ENCODE measurements at regions not wholly inside any gene's neighbourhood (a gene's known extent, or its start where the extent isn't known, plus 50 kb on each side); places are given as distances from the start of the nearest gene placed in this dataset.

DNA sequence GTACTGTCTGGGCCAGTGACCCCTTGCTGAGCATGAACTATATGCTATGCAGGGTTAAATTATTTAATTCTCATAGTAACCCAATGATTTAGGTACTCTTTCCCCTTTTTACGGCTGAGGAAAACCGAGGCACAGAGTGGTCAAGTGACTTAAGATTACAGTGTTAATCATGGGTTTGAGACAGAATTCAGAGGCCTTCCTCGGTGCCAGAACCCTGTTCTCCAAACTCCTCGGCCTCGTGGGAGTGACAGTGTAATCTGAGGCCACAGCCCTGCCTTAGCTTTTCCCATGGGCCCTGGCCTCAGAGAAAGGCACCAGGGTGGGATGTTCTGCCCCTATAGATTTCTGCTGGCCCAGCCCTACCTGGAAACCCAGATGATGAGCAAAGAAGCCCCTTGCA lies 86.4 kb upstream of the ZNF648 start:
- peak overlapping the region in 1 of 12 donors; percentile 97 for H3K27ac ChIP-seq
- WGBS, 4 donors = 85 to 94% (median 89%) methylated on average over 5 of the region's 5 CpGs
- no peak for ATAC-seq

DNA sequence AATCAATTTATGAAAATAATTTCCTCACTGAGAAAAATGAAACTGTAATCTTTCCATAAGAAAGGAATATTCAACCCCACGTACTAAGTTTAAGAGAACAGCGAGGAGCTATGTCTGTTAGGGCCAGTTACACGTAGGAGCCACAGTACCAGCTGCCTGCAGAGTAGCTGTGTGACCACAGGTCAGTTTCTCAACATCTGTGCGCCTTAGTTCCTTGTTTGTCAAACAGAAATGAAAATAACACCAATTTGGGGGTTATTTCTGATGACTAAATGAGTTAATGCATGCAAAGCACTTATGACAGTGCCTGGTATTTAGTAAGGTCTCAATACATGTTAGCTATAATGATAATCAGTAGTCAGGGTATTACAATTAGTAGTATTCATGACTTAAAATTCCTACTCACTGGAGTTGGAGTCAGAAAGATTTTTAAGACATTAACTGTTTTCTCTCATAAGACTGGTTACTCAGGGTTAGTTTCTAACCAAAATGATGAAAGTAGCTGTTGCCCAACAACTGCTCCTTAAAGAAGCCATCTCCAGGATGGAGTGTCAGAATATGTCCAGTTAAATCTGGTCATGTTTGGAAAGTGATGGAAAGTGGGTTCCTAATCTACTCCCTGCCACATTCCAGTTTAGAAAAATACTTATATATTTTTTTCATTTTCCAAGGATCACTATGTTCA lies 85.8 kb upstream of the ZNF648 start:
- H3K4me1 ChIP-seq = peaks cover 7 to 69% (median 21%) of the 10 kb centered on the region in 12 donors
- H3K27me3 ChIP-seq = no peaks in the 10 kb centered on the region
- no peak overlapping the region for H3K4me3 ChIP-seq
- 75 to 98% (median 96%) methylated on average over 4 of the region's 4 CpGs for WGBS, 4 donors
- no peak for TF ChIP-seq POLR2A (IDR thresholded peaks at IDR 0.05)
- TF ChIP-seq, protein P1, sequence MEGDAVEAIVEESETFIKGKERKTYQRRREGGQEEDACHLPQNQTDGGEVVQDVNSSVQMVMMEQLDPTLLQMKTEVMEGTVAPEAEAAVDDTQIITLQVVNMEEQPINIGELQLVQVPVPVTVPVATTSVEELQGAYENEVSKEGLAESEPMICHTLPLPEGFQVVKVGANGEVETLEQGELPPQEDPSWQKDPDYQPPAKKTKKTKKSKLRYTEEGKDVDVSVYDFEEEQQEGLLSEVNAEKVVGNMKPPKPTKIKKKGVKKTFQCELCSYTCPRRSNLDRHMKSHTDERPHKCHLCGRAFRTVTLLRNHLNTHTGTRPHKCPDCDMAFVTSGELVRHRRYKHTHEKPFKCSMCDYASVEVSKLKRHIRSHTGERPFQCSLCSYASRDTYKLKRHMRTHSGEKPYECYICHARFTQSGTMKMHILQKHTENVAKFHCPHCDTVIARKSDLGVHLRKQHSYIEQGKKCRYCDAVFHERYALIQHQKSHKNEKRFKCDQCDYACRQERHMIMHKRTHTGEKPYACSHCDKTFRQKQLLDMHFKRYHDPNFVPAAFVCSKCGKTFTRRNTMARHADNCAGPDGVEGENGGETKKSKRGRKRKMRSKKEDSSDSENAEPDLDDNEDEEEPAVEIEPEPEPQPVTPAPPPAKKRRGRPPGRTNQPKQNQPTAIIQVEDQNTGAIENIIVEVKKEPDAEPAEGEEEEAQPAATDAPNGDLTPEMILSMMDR (IDR thresholded peaks at IDR 0.05) = no peak
- no peaks in the 10 kb centered on the region for H3K9me3 ChIP-seq
- no peaks in the 10 kb centered on the region for H3K36me3 ChIP-seq
- H3K27ac ChIP-seq = peak overlapping the region in 1 of 12 donors; percentile 97
- DNase-seq (peak in 2 of 5 donors; percentile 32 to 34), ATAC-seq (no peak)
- intact Hi-C loops (cut with DNase I) = loop anchor here in 3 of 10 donors (5.0 to 10.0 kb wide), 2 partner anchors 148 to 150 kb away; no protein-coding TSS in a partner anchor

More for the DNA sequence above, 86.4 kb upstream of the ZNF648 start:
- no peaks in the 10 kb centered on the region for H3K36me3 ChIP-seq
- intact Hi-C loops (cut with DNase I) = loop anchor here in 3 of 10 donors (5.0 to 10.0 kb wide), 2 partner anchors 147 to 149 kb away; no protein-coding TSS in a partner anchor
- DNase-seq = no peak
- TF ChIP-seq, protein P1 (IDR thresholded peaks at IDR 0.05) = no peak
- no peak for TF ChIP-seq POLR2A (IDR thresholded peaks at IDR 0.05)
- H3K9me3 ChIP-seq = no peaks in the 10 kb centered on the region
- H3K4me1 ChIP-seq = peaks cover 7 to 73% (median 21%) of the 10 kb centered on the region in 12 donors
- no peak overlapping the region for H3K4me3 ChIP-seq
- H3K27me3 ChIP-seq = no peaks in the 10 kb centered on the region

DNA sequence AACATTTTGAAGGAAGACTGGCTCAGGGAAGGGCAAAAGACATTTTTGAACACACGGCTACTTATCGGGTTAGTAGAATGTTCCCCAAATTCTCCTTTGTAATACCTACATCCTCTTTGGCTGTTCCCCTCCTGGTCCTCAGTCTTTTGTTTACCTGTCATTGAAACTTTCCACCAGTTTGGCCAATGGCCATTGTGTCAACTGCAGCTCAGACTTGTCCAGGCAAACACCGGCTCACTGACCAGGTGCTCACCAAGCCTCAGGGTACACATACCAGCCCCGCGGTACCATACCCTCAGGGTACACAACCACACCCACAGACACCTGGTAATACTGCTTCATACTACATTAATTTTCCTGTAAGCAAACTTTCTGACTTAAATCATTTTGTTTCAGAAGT lies 84.8 kb upstream of the ZNF648 start:
- no peak for ATAC-seq
- H3K4me3 ChIP-seq = no peak overlapping the region
- no peaks in the 10 kb centered on the region for H3K9me3 ChIP-seq
- H3K4me1 ChIP-seq = peaks cover 7 to 69% (median 21%) of the 10 kb centered on the region in 12 donors
- no peaks in the 10 kb centered on the region for H3K27me3 ChIP-seq
- WGBS, 4 donors = 86 to 95% (median 88%) methylated on average over 5 of the region's 5 CpGs
- peak overlapping the region in 3 of 12 donors; percentile 25 to 97 (median 71) for H3K27ac ChIP-seq
- intact Hi-C loops (cut with DNase I) = loop anchor here in 3 of 10 donors (5.0 to 10.0 kb wide), 2 partner anchors 149 to 151 kb away; no protein-coding TSS in a partner anchor
- TF ChIP-seq, protein P1 (IDR thresholded peaks at IDR 0.05) = no peak
- TF ChIP-seq POLR2A (IDR thresholded peaks at IDR 0.05) = no peak
- DNase-seq = no peak
- H3K36me3 ChIP-seq = no peaks in the 10 kb centered on the region

DNA sequence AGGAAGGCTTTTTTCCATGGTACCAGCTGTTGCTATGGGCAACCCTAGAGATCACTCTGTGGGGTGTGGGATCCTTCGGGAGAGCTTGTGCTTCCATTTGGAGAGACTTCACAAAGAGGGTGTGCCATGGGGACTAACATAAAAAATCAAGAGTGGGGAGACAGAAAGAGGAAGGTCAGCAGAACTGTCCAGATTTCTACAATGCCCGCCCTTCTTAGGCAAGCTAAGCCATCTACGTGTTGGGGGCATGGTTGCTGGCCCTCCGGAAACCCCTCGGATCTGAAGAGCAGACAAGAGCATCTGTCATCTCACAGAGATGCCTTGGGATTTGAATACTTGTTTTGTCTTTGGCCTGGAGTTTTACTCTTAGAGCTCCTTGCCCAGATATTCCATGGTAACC lies 83.9 kb upstream of the ZNF648 start:
- intact Hi-C loops (cut with DNase I) = loop anchor here in 5 of 10 donors (2.0 to 10.0 kb wide), 5 partner anchors 51 to 251 kb away; partner anchors contain the start of gene GLUL (in 1 of the 5)
- TF ChIP-seq, protein P1 (IDR thresholded peaks at IDR 0.05) = no peak
- TF ChIP-seq POLR2A (IDR thresholded peaks at IDR 0.05) = no peak
- 85 to 96% (median 91%) methylated on average over 5 of the region's 5 CpGs for WGBS, 4 donors
- Histone ChIP-seq H3K27me3 (no peaks in the 10 kb centered on the region), H3K9me3 (no peaks in the 10 kb centered on the region), H3K4me3 (no peak overlapping the region), H3K27ac (peak overlapping the region in 11 of 12 donors; percentile 69 to 97 (median 84)), H3K36me3 (no peaks in the 10 kb centered on the region), H3K4me1 (peaks cover 7 to 69% (median 21%) of the 10 kb centered on the region in 12 donors)
- DNase-seq = no peak
- ATAC-seq = no peak

Measured in heart left ventricle (tissue), 16 donors.